NCI-H2081 treated with DMSO at 0.1 percent for 48 hours (cell line): ENCODE measurements at regions not wholly inside any gene's neighbourhood (a gene's known extent, or its start where the extent isn't known, plus 50 kb on each side); places are given as distances from the start of the nearest gene placed in this dataset.
"Not testable (repeated sequence)": the region's sequence is repeated elsewhere in the genome, so short reads cannot be mapped to it uniquely, and the experiment has no call there.

Source experiments
- DNase-seq: peaks from one replicate; lab custom pipeline; 2025; lab: John Stamatoyannopoulos, UW

- DNase-seq: no peak
Measured at GRCh38 chr7:17437586-17437985, 139.1 kb downstream of the AHR start.

GRCh38 chr7:17440025-17440784 is 141.8 kb downstream of the AHR start:
- not testable (repeated sequence) for DNase-seq

GRCh38 chr7:17440831-17441230 is 142.4 kb downstream of the AHR start:
- DNase-seq: no peak

- DNase-seq: no peak
Measured at GRCh38 chr7:17441557-17441956, 143.1 kb downstream of the AHR start.

- no peak for DNase-seq
Measured at GRCh38 chr7:17444151-17444550, 145.7 kb downstream of the AHR start.

GRCh38 chr7:17444673-17445072 is 146.2 kb downstream of the AHR start:
- no peak for DNase-seq

GRCh38 chr7:17446340-17446739 is 147.9 kb downstream of the AHR start:
- no peak for DNase-seq

- DNase-seq: no peak
Measured at GRCh38 chr7:17447728-17448478, 149.5 kb downstream of the AHR start.

GRCh38 chr7:17448479-17449423 is 150.3 kb downstream of the AHR start:
- no peak for DNase-seq

GRCh38 chr7:17456541-17456940 is 158.1 kb downstream of the AHR start:
- DNase-seq: no peak

- DNase-seq: no peak
Measured at GRCh38 chr7:17460001-17460400, 161.5 kb downstream of the AHR start.

- DNase-seq: no peak
Measured at GRCh38 chr7:17460665-17461064, 162.2 kb downstream of the AHR start.

- no peak for DNase-seq
Measured at GRCh38 chr7:17462131-17462631, 163.7 kb downstream of the AHR start.

GRCh38 chr7:17463511-17464085 is 165.1 kb downstream of the AHR start:
- DNase-seq: no peak

- DNase-seq: no peak
Measured at GRCh38 chr7:17466216-17466615, 167.8 kb downstream of the AHR start.

GRCh38 chr7:17467386-17467945 is 169.0 kb downstream of the AHR start:
- no peak for DNase-seq

- no peak for DNase-seq
Measured at GRCh38 chr7:17471325-17471724, 172.9 kb downstream of the AHR start.

GRCh38 chr7:17472518-17472917 is 174.1 kb downstream of the AHR start:
- DNase-seq: no peak

- DNase-seq: no peak
Measured at GRCh38 chr7:17472939-17473338, 174.5 kb downstream of the AHR start.

GRCh38 chr7:17474724-17475344 is 176.4 kb downstream of the AHR start:
- no peak for DNase-seq

- DNase-seq: no peak
Measured at GRCh38 chr7:17477182-17477581, 178.7 kb downstream of the AHR start.
